IgD-negative memory B cell (primary cell): ENCODE measurements at regions not wholly inside any gene's neighbourhood (a gene's known extent, or its start where the extent isn't known, plus 50 kb on each side); places are given as distances from the start of the nearest gene placed in this dataset.
A peak's percentile ranks its signal among the peaks of the same experiment; 100 is the strongest.

Source experiments
- H3K27ac Mint-ChIP-seq, 3 donors: one replicate each; pipeline ENCODE4 v1.8.0; 2020 to 2022; ENCODE audit warnings: mild to moderate bottlenecking in 3 of 3, mixed read lengths in 3 of 3, moderate library complexity in 1 of 3
- H3K27me3 Mint-ChIP-seq: one replicate; pipeline ENCODE4 v1.8.0; 2021; ENCODE audit warnings: mixed read lengths
- H3K36me3 Mint-ChIP-seq: one replicate; pipeline ENCODE4 v1.8.0; 2020; ENCODE audit warnings: mild to moderate bottlenecking, mixed read lengths
- H3K4me1 Mint-ChIP-seq, 3 donors: one replicate each; pipeline ENCODE4 v1.8.0; 2020 to 2022; ENCODE audit warnings: mixed read lengths in 3 of 3, mild to moderate bottlenecking in 1 of 3
- H3K4me3 Mint-ChIP-seq, 4 donors: one replicate each; pipeline ENCODE4 v1.8.0; 2020 to 2022; ENCODE audit warnings: mild to moderate bottlenecking in 4 of 4, mixed read lengths in 4 of 4, moderate library complexity in 3 of 4
- H3K9me3 Mint-ChIP-seq, 3 donors: one replicate each; pipeline ENCODE4 v1.8.0; 2020 to 2021; ENCODE audit warnings: mixed read lengths in 3 of 3, mild to moderate bottlenecking in 1 of 3

DNA sequence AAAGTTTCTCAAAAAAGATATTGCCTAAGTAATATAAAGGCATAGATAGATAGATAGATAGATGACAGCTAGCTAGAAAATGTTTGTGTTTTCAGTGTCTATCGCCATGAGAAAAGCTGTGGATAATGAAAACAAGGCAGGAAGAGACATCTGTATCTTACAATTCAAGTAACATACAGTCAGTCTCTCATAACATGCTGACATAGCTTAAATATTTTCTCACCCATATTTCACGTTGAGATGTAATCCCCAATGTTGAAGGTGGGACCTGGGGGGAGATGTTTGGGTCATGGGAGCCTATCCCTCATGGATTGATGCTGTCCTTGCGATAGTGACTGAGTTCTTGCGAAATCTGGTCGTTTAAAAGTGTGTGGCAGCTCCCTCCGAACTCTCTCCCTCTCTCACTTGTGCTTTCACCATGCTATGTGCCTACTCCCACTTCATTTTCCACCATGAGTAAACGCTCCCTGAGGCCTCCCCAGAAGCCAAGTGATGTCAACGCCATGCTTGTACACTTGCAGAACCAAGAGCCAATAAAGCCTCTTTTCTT is 856.8 kb upstream of the ADAMTS5 start:
- Mint-ChIP-seq H3K4me3 (no peak overlapping the region), H3K27me3 (no peaks in the 10 kb centered on the region), H3K27ac (no peak overlapping the region), H3K36me3 (no peaks in the 10 kb centered on the region), H3K4me1 (peaks cover 0 to 1% (median 0%) of the 10 kb centered on the region in 3 donors), H3K9me3 (peaks cover 6 to 11% (median 6%) of the 10 kb centered on the region in 3 donors)

DNA sequence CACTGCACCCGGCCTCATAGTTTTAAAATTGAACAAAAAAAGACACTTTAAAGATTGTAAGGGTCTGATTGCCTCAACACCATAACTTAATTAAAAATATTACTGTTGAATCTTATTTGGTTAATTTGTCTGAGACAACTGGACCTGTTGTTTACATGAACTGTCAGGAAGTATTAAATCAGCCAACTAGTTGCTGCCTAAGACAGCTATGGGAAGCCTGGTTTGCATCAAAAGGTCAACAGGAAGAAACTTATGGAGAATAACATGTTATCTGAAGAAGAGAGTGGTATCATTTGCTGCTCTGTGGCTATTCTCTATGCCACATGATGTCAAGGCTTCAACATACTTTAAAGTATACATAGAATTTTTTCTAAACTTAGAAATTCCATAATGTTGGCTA is 853.5 kb upstream of the ADAMTS5 start:
- H3K36me3 Mint-ChIP-seq: no peaks in the 10 kb centered on the region
- no peaks in the 10 kb centered on the region for H3K4me1 Mint-ChIP-seq
- no peak overlapping the region for H3K4me3 Mint-ChIP-seq

DNA sequence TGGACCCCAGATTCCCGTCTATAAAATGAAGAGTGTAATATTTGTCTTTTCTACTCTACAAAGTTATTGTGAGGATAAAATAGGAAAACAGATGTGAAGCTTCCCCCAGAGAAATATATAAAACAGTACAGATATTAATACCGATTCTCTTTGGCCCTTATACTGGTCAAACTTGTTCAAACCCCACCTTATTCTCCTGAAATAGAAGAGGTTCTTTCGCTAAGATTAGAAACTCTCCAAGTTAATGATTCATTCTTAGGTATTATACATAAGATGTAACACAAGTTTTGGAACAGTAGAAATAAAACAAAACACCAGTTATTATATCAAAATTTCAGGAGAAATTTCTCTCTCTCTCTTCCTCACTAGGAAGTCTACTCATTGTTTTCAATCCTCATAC is 852.4 kb upstream of the ADAMTS5 start:
- Mint-ChIP-seq H3K4me3 (no peak overlapping the region), H3K27ac (no peak overlapping the region), H3K4me1 (no peaks in the 10 kb centered on the region), H3K36me3 (no peaks in the 10 kb centered on the region), H3K27me3 (no peaks in the 10 kb centered on the region), H3K9me3 (peaks cover 0 to 4% (median 3%) of the 10 kb centered on the region in 3 donors)

More for the DNA sequence above, 853.5 kb upstream of the ADAMTS5 start:
- Mint-ChIP-seq H3K9me3 (peaks cover 0 to 4% (median 3%) of the 10 kb centered on the region in 3 donors), H3K27ac (no peak overlapping the region), H3K27me3 (no peaks in the 10 kb centered on the region)

DNA sequence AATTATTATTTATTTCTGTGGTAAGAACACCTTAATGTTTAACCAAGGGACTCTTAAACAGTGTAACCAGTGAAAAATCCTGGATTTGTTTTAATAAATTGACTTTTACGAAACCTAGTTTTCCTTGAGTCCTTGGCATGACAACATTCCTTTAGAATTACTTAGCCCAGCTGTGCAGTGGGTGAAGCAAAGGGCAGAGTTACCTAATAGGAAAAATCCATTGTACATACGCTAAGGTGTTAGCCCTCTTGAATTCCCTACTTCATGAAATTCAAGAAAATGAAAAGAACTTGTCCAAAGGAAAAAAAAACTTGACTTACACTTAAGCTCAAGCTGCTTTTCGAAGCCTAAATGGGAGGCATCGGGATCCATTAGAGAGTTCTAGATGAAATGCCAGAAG is 852.0 kb upstream of the ADAMTS5 start:
- H3K27ac Mint-ChIP-seq: no peak overlapping the region
- peaks cover 0 to 4% (median 3%) of the 10 kb centered on the region in 3 donors for H3K9me3 Mint-ChIP-seq
- H3K27me3 Mint-ChIP-seq: no peaks in the 10 kb centered on the region
- H3K4me1 Mint-ChIP-seq: no peaks in the 10 kb centered on the region
- H3K36me3 Mint-ChIP-seq: no peaks in the 10 kb centered on the region
- no peak overlapping the region for H3K4me3 Mint-ChIP-seq

DNA sequence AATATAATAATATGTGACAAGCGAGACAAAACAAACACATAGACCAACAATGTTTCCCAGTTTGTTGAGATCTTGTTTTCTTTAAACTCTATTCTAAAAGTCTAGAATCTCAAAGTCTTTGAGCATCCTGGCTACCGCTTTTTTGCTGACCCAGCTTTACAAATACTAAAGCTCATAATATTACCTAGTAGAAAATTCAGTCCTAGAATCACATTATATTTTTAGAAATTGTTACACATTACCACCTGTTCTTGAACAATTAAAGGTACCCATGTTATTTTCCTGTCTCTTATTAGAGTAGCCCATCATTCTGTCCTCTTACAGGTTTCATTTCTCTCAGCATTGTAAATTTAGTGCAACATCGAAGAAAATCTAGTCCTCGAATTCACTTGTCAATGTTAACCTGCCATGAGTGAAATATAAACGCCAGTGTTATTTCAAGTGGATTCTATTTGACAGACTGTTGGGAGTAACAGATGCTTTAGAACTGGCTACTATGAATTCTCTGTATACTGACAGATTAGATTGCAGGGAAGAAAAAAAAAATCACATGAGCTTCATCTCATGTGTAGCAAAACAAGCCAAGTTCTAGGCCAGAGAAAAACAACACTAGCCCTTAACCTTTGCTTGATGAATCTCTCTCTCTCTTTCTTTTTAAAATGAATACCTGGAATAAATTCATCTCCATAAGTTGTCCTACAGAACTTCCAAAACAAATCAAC is 851.2 kb upstream of the ADAMTS5 start:
- Mint-ChIP-seq H3K27me3 (no peaks in the 10 kb centered on the region), H3K36me3 (no peaks in the 10 kb centered on the region), H3K9me3 (peaks cover 0 to 4% (median 0%) of the 10 kb centered on the region in 3 donors), H3K4me1 (no peaks in the 10 kb centered on the region), H3K27ac (no peak overlapping the region), H3K4me3 (no peak overlapping the region)

DNA sequence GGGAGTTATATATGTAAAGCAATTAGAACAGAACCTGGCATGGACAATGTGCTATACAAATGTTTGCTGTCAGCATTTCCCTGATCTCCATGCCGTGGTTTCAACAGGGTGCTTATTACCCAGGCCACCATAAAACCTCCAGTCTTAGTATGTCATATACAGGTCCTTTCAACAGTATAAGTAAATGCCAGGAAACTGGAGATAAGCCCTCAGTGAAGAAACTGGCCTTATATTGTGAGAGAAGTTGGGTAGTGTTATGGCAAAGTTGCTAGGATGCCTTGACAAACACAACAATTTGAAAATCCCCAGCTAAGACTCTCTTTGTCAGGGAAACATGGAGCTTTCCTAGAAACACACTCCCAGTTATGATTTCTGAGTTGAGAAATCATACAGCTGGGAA is 850.2 kb upstream of the ADAMTS5 start:
- H3K27me3 Mint-ChIP-seq: no peaks in the 10 kb centered on the region
- H3K36me3 Mint-ChIP-seq: no peaks in the 10 kb centered on the region

DNA sequence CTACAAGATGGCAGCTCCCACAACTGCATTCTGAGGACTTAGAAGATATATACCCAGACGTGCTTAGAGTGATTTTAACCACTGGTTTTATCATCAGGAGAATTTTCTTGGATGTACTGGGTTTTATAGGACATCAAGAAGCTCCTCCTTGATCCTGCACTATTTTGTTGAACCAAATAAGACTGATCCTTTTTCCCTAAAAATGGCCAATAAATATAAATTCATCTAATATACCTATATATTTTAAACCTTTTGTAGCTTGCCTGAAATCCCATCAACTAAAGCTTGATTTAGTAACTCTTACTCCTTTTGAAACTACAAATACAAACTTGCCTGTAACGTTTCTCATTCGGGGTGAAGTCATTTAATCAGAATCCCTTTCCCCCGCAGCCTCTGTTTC is 849.4 kb upstream of the ADAMTS5 start:
- H3K4me3 Mint-ChIP-seq: no peak overlapping the region
- no peaks in the 10 kb centered on the region for H3K4me1 Mint-ChIP-seq
- H3K27me3 Mint-ChIP-seq: no peaks in the 10 kb centered on the region
- peaks cover 0 to 4% (median 0%) of the 10 kb centered on the region in 3 donors for H3K9me3 Mint-ChIP-seq
- H3K27ac Mint-ChIP-seq: no peak overlapping the region
- no peaks in the 10 kb centered on the region for H3K36me3 Mint-ChIP-seq

More for the DNA sequence above, 850.2 kb upstream of the ADAMTS5 start:
- Mint-ChIP-seq H3K4me1 (no peaks in the 10 kb centered on the region), H3K27ac (no peak overlapping the region), H3K9me3 (peaks cover 0 to 4% (median 0%) of the 10 kb centered on the region in 3 donors), H3K4me3 (no peak overlapping the region)

DNA sequence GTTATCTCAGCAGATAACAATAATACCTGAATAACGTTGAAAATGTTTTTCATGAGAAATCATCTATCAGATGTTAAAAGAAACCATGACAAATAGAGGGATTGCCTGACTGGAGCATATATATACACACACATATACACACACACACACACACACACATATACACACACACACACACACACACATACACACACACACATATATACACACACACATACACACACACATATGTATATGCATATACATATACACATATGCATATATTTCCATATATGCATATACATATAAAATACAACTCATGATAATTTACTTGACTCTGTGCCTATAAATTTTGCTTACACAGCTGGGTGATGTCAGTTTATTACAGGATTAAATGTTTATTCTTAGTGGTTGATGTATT is 847.3 kb upstream of the ADAMTS5 start:
- no peaks in the 10 kb centered on the region for H3K4me1 Mint-ChIP-seq
- no peaks in the 10 kb centered on the region for H3K36me3 Mint-ChIP-seq
- no peak overlapping the region for H3K27ac Mint-ChIP-seq

DNA sequence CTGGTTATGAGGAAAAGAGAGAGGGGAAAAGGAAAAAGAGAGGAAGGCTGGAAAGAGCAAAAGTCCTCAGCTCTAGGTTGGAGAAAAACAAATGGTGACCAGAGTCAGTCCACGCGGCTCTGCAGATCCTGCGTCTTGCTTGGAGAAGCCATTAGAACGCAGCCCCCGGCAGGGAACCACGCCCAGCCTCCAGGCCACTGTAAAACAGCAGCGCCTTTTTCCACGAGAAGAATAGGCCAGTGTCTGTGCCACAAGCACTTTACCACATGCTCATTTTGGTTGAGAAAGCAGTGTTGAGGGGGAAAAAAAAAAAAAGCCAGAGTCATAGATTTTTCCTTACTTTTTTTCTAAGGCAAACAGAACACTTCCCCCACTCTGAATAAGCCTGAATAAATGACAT is 846.9 kb upstream of the ADAMTS5 start:
- Mint-ChIP-seq H3K9me3 (no peaks in the 10 kb centered on the region), H3K27ac (no peak overlapping the region), H3K27me3 (no peaks in the 10 kb centered on the region), H3K36me3 (no peaks in the 10 kb centered on the region), H3K4me3 (no peak overlapping the region), H3K4me1 (no peaks in the 10 kb centered on the region)

More for the DNA sequence above, 847.3 kb upstream of the ADAMTS5 start:
- Mint-ChIP-seq H3K4me3 (no peak overlapping the region), H3K27me3 (no peaks in the 10 kb centered on the region), H3K9me3 (peaks cover 0 to under 1% (median 0%) of the 10 kb centered on the region in 3 donors)

DNA sequence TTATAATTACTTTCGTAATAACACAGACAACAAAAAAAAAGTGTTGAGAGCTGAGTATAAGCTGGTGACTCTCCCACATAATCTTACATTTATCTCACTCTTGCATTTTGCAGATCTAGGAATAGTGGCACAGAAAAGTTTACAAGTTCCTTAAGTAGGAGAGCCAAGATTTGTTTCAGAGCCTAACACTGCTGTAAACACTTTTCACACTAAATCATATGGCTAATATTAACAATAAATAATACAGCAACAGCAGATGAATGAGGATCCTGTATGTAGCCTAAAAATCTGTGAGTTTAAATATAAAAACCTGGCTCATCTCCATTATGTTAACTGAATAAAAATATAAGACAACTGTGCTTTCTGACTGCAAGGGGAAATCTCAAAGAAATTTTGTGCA is 846.5 kb upstream of the ADAMTS5 start:
- Mint-ChIP-seq H3K27me3 (no peaks in the 10 kb centered on the region), H3K9me3 (no peaks in the 10 kb centered on the region), H3K27ac (no peak overlapping the region), H3K36me3 (no peaks in the 10 kb centered on the region), H3K4me1 (no peaks in the 10 kb centered on the region), H3K4me3 (no peak overlapping the region)

DNA sequence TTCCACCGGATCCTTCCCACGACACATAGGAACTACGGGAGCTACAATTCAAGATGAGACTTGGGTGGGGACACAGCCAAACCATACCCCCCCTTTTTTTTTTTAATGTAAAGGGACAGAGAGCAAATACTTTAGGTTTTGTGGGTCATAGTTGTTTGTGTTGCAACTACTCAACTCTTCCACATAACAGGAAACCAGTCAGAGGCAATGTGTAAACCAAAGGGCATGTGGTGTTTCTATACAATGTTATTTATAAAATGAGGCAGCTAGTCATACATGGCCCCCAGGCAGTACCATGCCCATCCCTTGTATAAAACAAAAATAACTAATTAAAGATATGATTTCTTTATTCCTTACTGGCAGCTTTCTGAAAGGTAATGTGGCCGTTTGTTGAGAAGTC is 845.4 kb upstream of the ADAMTS5 start:
- H3K9me3 Mint-ChIP-seq: no peaks in the 10 kb centered on the region
- no peak overlapping the region for H3K27ac Mint-ChIP-seq
- H3K36me3 Mint-ChIP-seq: no peaks in the 10 kb centered on the region
- no peaks in the 10 kb centered on the region for H3K27me3 Mint-ChIP-seq
- H3K4me1 Mint-ChIP-seq: no peaks in the 10 kb centered on the region
- no peak overlapping the region for H3K4me3 Mint-ChIP-seq

DNA sequence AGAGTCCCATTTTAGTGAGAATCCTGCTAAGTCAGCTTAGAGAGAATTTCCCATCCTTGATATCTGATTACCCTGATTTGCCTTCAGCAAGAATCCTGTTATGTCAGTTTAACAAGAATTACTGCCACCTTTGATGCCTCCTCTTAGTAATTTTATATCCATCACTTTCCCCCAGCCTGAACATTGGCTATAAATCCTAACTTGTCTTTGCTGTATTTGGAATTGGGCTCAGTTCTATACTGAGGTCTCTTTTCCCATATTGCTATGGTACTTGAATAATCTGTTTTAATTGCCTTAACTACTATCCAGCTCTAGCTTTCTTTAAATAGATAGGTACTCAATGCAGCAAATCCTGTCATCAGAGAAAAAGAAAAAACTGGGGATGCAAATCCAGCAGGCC is 842.0 kb upstream of the ADAMTS5 start:
- Mint-ChIP-seq H3K4me3 (no peak overlapping the region), H3K4me1 (no peaks in the 10 kb centered on the region), H3K27ac (no peak overlapping the region), H3K27me3 (no peaks in the 10 kb centered on the region), H3K36me3 (no peaks in the 10 kb centered on the region), H3K9me3 (no peaks in the 10 kb centered on the region)

DNA sequence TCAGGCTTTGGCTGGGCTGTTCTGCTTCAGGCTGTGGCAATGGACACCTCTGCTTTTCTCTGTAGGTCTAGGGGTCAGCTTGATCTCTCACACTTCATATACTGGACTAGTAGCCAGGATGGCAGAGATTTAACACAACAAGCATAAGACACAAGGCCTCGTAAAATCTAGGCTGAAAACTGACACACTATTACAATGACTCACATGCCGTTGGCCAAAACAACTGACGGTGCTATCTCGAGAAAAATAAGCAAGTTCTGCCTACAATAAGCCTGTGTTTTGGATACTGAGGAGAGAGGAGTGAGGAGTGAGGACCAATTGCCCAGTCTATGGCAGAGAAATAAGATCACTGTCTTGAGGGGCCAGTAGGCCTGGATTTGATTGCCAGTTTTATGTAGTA is 840.7 kb upstream of the ADAMTS5 start:
- Mint-ChIP-seq H3K36me3 (no peaks in the 10 kb centered on the region), H3K27me3 (no peaks in the 10 kb centered on the region), H3K9me3 (no peaks in the 10 kb centered on the region), H3K27ac (no peak overlapping the region), H3K4me3 (peak overlapping the region in 1 of 4 donors; percentile 84), H3K4me1 (peaks cover 0 to 2% (median 0%) of the 10 kb centered on the region in 3 donors)

DNA sequence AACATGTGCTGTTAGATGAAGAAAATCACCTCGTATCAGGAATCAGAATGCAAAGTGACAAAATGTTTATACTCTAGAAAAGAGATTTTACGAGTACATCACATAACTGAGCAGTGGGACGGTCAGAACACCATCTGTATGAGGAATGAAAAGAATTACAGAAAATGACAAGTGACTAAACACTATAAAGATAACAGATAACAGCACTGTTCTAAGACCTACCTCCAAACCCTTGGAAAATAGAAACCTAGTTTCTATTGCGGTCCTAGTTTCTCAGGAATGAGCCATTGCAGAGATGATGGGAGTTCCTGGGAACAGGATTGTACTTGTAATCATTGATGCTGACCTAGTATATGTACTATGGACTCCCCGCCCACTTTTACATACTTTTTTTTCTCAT is 839.4 kb upstream of the ADAMTS5 start:
- Mint-ChIP-seq H3K27ac (no peak overlapping the region), H3K27me3 (no peaks in the 10 kb centered on the region), H3K9me3 (no peaks in the 10 kb centered on the region), H3K36me3 (no peaks in the 10 kb centered on the region), H3K4me1 (peaks cover 0 to 2% (median 0%) of the 10 kb centered on the region in 3 donors), H3K4me3 (no peak overlapping the region)

DNA sequence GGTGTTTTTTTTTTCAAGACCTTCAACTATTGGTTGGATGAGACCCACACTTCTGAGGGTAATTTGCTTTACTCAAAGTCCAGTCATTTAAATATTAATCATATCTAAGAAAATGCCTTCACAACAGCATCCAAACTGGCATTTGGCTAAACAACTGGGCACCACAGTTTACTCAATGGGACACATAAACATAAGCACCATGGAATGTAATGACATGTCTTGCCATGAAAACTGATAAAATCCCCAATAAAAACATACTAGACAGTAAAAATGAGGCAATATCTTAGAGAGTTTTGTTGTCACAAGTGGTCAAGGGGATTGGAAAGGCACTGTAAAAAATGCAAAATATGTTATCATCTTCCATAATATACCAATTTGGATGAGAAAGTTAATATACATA is 838.8 kb upstream of the ADAMTS5 start:
- no peaks in the 10 kb centered on the region for H3K9me3 Mint-ChIP-seq
- no peaks in the 10 kb centered on the region for H3K36me3 Mint-ChIP-seq
- H3K4me1 Mint-ChIP-seq: peaks cover 0 to 2% (median 0%) of the 10 kb centered on the region in 3 donors
- H3K27ac Mint-ChIP-seq: no peak overlapping the region
- no peak overlapping the region for H3K4me3 Mint-ChIP-seq
- H3K27me3 Mint-ChIP-seq: no peaks in the 10 kb centered on the region

DNA sequence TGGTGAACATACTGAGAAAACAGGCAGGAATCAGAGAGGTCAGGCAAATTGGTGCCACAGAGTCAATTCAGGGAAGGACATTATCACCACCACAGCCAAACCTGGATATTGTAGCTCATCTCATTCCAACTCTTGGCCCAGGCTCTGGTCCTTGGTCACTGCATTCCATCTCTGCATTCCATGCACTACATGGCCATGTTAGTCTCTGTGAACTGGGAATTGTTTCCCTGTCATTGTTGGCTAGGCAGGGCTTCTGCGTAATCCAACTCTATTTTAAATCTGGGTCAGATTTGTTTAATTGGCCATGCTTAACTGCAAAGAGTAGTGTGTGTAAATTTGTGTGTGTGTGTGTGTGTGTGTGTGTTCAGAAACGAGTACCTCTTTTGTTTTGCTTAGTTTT is 837.6 kb upstream of the ADAMTS5 start:
- no peak overlapping the region for H3K27ac Mint-ChIP-seq
- no peaks in the 10 kb centered on the region for H3K36me3 Mint-ChIP-seq
- H3K27me3 Mint-ChIP-seq: no peaks in the 10 kb centered on the region
- no peaks in the 10 kb centered on the region for H3K9me3 Mint-ChIP-seq
- no peak overlapping the region for H3K4me3 Mint-ChIP-seq
- peaks cover 0 to 2% (median 0%) of the 10 kb centered on the region in 3 donors for H3K4me1 Mint-ChIP-seq
